ENCODE measurements at regions not wholly inside any gene's neighbourhood (a gene's known extent, or its start where the extent isn't known, plus 50 kb on each side); places are given as distances from the start of the nearest gene placed in this dataset.
"Not testable (repeated sequence)": the region's sequence is repeated elsewhere in the genome, so short reads cannot be mapped to it uniquely, and the experiment has no call there.

DNA sequence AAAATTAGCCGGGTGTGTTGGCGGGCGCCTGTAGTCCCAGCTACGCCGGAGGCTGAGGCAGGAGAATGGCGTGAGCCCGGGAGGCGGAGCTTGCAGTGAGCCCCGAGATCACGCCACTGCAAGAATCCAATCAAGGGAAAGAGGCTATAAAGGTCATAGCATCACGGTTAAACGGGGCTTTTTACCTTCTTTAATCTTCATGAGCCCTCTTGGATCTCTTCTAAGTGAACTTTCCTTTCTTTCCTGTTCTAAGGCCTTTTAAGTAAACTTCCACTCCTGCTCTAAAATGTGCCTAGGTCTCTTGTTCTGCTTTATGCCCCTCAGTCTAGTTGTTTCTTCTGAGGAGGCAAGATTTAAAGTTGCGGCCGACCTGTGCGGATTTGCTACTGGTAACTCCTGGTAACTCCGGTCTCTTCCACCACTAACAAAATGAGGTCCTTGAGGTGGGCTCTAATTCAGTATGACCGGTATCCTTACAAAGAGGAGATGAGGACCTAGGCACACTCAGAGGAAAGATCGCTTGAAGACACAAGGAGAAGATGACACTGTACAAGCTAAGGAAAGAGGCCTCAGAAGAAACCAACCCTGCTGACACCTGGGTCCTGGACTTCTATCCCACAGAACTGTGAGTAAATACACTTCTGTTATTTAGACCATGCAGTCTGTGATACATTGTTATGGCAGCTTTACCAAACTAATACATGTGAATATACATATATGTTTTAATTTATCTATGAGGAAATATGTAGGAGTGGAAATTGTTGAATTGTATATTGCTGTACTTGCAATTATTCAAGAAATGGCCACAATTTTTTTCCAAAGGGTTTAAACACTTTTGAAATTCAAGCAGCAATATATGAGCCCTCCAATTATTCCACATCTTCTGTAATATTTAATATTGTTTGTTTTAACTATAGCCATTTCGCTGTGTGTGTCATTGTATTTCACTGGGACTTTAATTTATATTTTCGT lies 331.5 kb upstream of the CNTNAP2 start:
- Mint-ChIP-seq H3K9me3 (no peaks in the 10 kb centered on the region), H3K36me3 (no peaks in the 10 kb centered on the region), H3K27ac (no peak overlapping the region), H3K27me3 (no peaks in the 10 kb centered on the region), H3K4me1 (no peaks in the 10 kb centered on the region), H3K4me3 (no peak overlapping the region)
- DNase-seq, result no peak

DNA sequence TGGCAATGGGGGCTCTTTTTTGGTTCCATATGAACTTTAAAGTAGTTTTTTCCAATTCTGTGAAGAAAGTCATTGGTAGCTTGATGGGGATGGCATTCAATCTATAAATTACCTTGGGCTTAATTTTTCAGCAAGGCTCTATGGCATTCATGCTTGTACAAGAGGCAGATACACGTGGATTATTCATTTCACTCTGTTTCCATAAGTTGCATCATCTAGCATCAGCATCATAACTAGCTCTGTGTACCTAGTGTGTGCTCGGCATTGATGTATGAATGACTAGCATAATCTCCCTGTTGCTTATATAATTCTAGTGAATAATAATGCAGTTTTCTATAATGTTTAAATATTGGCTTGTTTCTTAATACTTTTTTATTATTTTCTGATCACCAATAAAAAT lies 335.2 kb upstream of the CNTNAP2 start:
- H3K4me1 Mint-ChIP-seq, H3K27ac Mint-ChIP-seq, H3K9me3 Mint-ChIP-seq, DNase-seq, H3K36me3 Mint-ChIP-seq, H3K27me3 Mint-ChIP-seq, H3K4me3 Mint-ChIP-seq: not testable (repeated sequence)

DNA sequence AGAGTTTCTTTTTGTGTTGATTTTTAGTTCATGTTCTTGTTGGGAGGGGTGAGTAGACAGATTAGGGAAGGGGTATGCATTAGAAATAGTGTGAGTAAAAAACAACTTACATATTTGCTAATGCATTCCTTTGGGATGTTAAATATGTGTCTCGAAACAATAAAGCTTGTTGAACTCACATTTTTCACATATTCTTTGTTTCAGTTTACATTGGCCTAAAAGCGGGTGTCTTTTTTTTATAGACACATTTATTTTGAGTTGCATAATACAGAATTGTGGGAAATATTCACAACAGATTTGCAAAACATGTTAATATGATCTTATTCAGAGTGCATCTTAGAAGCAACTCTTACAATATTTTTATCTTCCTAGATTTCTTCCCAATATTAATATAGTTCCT lies 337.5 kb upstream of the CNTNAP2 start:
- no peaks in the 10 kb centered on the region for H3K27me3 Mint-ChIP-seq
- no peak for DNase-seq
- H3K4me3 Mint-ChIP-seq, result no peak overlapping the region
- H3K4me1 Mint-ChIP-seq, result no peaks in the 10 kb centered on the region
- no peak overlapping the region for H3K27ac Mint-ChIP-seq
- H3K36me3 Mint-ChIP-seq, result no peaks in the 10 kb centered on the region
- peaks cover 1% of the 10 kb centered on the region for H3K9me3 Mint-ChIP-seq

DNA sequence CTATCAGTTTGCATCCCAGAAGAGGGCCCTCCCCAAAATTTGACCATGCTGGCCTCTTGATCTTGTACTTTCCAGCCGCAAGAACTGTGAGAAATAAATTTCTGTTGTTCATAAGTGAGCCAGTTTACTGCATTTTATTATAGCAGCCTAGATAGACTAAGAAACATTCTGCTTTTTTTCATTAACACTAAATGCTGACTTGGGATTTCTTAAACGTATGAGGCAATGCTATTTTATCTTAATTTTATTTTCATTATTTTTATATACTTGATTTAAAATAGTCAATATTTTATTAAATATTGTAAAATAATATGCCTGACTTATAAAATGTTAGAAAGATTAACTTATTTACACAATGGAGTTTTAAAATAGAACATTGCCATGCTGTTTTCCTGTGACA lies 341.8 kb upstream of the CNTNAP2 start:
- peaks cover 1% of the 10 kb centered on the region for H3K9me3 Mint-ChIP-seq
- no peaks in the 10 kb centered on the region for H3K36me3 Mint-ChIP-seq
- H3K4me3 Mint-ChIP-seq, result no peak overlapping the region
- H3K27ac Mint-ChIP-seq, result no peak overlapping the region
- H3K27me3 Mint-ChIP-seq, result no peaks in the 10 kb centered on the region
- H3K4me1 Mint-ChIP-seq, result no peaks in the 10 kb centered on the region
- no peak for DNase-seq

DNA sequence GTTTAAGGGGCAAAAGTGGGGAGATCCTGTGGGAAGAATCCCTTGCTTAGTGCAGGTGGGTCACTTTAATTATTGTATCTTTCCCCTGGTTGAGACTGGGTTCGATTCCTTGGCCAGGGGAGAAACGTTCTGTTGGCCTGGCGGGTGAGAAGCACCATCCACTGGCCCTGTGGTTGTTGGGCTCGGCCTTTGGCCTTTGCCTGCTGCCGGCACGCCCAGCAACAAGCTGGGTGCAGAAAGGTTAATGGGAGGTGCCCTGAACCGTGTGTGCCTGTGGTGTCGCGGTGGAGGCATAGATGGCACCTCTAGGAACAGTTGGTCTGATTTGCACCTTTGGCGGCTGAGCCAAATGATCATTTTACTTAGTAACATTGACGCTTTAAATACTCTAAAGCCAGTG lies 363.6 kb upstream of the CNTNAP2 start:
- Mint-ChIP-seq H3K27ac (no peak overlapping the region), H3K4me1 (no peaks in the 10 kb centered on the region), H3K9me3 (no peaks in the 10 kb centered on the region), H3K27me3 (no peaks in the 10 kb centered on the region), H3K36me3 (no peaks in the 10 kb centered on the region), H3K4me3 (no peak overlapping the region)
- DNase-seq, result no peak

DNA sequence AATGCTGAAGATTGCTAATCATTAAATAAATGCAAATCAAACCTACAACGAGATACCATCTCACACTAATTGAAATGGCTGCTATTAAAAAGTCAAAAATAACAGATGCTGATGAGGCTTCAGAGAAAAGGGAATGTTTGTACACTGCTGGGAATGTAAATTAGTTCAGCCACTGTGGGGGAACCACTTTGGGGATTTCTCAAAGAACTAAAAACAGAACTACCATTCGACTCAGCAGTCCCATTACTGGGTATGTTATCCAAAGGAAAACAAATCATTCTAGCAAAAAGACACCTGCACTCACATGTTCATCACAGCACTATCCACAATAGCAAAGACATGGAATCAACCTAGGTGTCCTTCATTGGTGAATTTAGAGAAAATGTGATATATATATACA lies 379.0 kb upstream of the CNTNAP2 start:
- no peaks in the 10 kb centered on the region for H3K36me3 Mint-ChIP-seq
- no peak overlapping the region for H3K27ac Mint-ChIP-seq
- no peak overlapping the region for H3K4me3 Mint-ChIP-seq
- no peaks in the 10 kb centered on the region for H3K4me1 Mint-ChIP-seq
- H3K27me3 Mint-ChIP-seq, result no peaks in the 10 kb centered on the region
- no peak for DNase-seq
- H3K9me3 Mint-ChIP-seq, result no peaks in the 10 kb centered on the region

DNA sequence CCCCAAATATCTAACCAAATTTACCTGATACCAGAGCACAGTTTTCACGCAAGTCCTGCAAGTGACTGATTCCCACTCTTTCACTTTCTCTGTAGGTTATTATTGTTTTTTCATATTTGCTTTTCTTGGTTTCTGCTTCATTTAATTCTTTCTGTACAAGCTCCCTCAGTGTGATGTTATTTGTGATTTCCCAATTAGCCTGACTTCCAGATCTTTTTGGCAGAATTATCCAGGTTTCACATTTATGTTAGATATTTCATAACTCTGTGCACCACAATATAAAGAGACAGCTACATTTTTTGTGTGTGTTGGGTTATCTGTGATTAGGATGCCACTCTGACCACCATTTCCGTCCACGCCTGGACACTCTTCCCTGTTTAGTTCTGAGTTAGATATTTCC lies 381.5 kb upstream of the CNTNAP2 start:
- no peak for DNase-seq
- H3K9me3 Mint-ChIP-seq, result no peaks in the 10 kb centered on the region

DNA sequence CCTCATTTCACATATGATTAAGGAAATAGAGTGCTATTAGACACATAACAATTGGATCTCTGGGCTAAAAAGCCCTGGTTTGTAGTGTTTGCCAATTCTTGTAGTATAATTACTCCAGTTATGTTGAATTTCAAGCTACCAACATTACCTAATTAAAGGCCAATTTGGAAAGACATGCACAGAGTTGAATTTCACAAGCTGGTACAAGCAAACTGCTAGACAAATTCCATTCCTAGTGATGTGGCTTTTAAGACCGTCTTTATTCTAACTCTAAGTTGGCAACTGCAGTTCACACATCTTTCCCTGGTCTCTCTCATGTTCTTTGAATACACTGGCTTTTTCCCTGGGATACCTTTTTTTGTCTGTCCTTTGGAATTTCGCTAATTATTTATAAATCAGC lies 384.1 kb upstream of the CNTNAP2 start:
- DNase-seq, result no peak
- Mint-ChIP-seq H3K4me3 (no peak overlapping the region), H3K9me3 (no peaks in the 10 kb centered on the region), H3K27ac (no peak overlapping the region), H3K27me3 (no peaks in the 10 kb centered on the region), H3K4me1 (no peaks in the 10 kb centered on the region), H3K36me3 (no peaks in the 10 kb centered on the region)

More for the DNA sequence above, 381.5 kb upstream of the CNTNAP2 start:
- no peak overlapping the region for H3K27ac Mint-ChIP-seq
- H3K4me3 Mint-ChIP-seq, result no peak overlapping the region
- H3K36me3 Mint-ChIP-seq, result no peaks in the 10 kb centered on the region
- H3K4me1 Mint-ChIP-seq, result no peaks in the 10 kb centered on the region
- no peaks in the 10 kb centered on the region for H3K27me3 Mint-ChIP-seq

DNA sequence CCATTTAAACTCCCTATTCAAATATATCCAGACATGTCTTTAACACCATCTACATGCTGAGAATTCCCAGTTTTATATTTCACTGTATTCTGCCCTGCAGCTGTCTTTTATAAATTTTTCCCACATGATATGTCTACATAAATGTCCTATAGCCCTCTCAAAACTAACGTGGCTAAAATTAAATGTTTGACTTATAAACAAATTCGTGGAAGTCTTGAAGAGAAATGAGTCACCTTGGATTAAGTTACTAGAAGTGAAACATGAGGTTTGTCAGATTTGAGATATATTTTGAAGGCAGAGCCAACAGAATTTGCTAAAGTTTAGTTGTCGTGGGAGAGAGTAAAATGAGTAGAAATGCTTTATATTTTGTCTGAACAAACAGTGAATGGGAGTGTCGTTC lies 386.9 kb upstream of the CNTNAP2 start:
- Mint-ChIP-seq H3K9me3 (peaks cover 2% of the 10 kb centered on the region), H3K27ac (no peak overlapping the region), H3K4me1 (no peaks in the 10 kb centered on the region), H3K36me3 (no peaks in the 10 kb centered on the region), H3K27me3 (no peaks in the 10 kb centered on the region), H3K4me3 (no peak overlapping the region)
- no peak for DNase-seq

DNA sequence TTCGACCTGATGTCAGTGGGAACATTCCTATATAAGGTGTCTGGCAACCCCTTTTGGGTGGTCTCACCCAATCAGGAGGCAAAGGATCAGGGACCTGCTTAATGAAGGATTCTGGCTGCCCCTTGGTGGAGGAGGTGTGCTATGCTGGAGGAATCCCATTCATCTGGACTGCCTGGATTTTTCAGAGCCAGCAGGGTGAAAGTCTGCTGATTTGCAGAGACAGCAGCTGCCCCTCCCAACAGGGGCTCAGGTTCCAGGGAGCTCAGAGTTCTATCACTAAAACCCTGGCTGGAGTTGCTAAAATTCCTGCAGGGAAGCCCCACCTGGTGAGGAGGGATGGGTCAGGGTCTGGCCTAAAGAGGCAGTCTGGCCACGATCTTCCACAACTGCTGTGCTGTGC lies 398.5 kb upstream of the CNTNAP2 start:
- H3K27me3 Mint-ChIP-seq, result no peaks in the 10 kb centered on the region
- no peaks in the 10 kb centered on the region for H3K9me3 Mint-ChIP-seq
- DNase-seq, result no peak
- no peak overlapping the region for H3K27ac Mint-ChIP-seq
- H3K4me1 Mint-ChIP-seq, result no peaks in the 10 kb centered on the region
- H3K36me3 Mint-ChIP-seq, result no peaks in the 10 kb centered on the region
- H3K4me3 Mint-ChIP-seq, result no peak overlapping the region

DNA sequence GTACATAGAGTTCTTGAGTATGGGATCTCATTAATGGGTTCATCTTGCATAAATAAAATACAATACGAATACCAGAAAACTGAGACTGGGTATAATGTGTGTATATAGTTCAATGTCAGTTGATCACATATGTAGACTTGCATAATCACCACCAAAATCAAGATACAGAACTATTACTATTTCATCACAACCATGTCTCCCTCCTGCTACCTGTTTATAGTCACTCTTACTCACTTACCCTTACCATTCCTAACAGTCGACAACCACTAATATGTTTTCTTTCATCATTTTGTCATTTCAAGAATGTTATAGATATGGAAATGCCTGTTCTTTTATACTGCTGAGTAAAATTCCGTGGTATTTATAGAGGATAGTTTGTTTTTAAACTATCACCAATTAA lies 416.1 kb upstream of the CNTNAP2 start:
- no peak overlapping the region for H3K4me3 Mint-ChIP-seq
- H3K36me3 Mint-ChIP-seq, result no peaks in the 10 kb centered on the region
- no peaks in the 10 kb centered on the region for H3K9me3 Mint-ChIP-seq
- no peaks in the 10 kb centered on the region for H3K4me1 Mint-ChIP-seq
- no peaks in the 10 kb centered on the region for H3K27me3 Mint-ChIP-seq
- H3K27ac Mint-ChIP-seq, result no peak overlapping the region
- DNase-seq, result no peak

DNA sequence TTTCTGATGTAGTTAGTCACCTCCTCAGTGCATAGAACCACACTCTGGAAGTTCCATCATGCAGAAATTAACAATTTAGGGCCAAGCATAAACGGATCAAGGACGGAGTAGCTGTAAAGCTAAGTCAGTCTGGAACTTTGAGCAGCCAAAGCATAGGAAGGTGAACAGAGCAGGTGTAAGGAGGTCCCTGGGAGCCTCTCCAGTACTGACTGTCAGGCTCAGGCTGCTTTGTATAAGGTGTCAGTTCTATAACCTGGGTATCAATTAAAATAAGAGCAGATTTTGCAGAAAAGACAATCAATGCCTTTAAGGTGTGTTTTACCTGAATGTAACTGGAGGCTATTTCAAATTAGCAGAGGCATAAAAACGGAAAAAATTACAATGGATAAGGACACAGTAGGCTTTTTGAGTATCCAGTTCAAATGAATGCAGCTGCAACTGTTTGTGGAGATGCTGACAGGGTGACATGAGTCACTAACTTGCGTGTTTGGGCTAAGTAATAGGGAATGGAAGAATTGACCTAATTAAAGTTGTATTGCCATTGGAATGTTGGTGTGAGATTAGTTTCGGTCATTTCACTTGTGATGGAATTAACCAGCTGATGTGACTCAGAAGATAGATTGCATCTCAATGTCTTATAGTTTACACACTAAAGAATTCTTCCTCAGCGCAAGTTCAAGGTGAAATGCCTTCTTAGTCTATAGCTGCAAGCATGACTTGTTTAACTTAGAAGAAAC lies 417.9 kb upstream of the CNTNAP2 start:
- no peaks in the 10 kb centered on the region for H3K36me3 Mint-ChIP-seq
- H3K27ac Mint-ChIP-seq, result no peak overlapping the region
- no peak overlapping the region for H3K4me3 Mint-ChIP-seq
- DNase-seq, result no peak
- H3K9me3 Mint-ChIP-seq, result no peaks in the 10 kb centered on the region
- H3K27me3 Mint-ChIP-seq, result no peaks in the 10 kb centered on the region
- no peaks in the 10 kb centered on the region for H3K4me1 Mint-ChIP-seq

DNA sequence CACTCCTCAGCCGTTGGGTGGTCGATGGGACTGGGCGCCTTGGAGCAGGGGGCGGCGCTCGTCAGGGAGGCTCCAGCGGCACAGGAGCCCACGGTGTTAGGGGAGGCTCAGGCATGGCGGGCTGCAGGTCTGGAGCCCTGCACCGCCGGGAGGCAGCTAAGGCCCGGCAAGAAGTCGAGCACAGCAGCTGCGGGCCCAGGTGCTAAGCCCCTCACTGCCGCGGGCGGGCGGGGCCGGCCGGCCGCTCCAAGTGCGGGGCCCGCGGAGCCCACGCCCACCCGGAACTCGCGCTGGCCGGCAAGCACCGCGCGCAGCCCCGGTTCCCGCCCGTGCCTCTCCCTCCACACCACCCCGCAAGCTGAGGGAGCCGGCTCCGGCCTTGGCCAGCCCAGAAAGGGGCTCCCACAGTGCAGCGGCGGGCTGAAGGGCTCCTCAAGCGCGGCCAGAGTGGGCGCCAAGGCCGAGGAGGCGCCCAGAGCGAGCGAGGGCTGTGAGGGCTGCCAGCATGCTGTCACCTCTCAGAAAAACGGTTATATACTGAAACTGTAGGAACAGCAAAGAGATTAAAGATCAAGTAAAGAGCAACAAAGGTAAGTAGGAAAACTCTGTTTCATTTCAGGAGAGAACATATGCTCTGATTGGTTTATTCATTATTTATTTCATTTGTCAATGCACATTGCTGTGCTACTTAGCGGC lies 419.0 kb upstream of the CNTNAP2 start:
- H3K36me3 Mint-ChIP-seq, H3K9me3 Mint-ChIP-seq, H3K27ac Mint-ChIP-seq, H3K4me3 Mint-ChIP-seq, H3K27me3 Mint-ChIP-seq, DNase-seq, H3K4me1 Mint-ChIP-seq: not testable (repeated sequence)

DNA sequence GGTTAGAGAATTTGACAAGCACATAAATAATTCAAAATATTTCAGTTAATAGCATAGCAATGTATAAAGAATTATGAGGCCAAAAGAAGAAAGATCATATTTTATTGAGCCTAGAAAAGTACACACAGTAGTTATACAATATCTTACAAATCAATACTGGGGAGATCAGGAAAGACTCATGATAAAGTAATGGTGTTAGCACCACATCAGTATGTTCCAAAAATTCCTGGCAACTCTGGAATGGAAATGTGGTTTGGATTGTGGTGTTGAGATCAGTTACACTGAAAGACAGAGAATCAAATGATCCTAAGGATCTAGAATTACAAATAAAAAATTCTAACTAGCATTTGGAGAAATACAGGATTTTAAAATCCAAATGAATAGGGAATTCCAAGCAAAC lies 420.5 kb upstream of the CNTNAP2 start:
- Mint-ChIP-seq H3K4me1 (no peaks in the 10 kb centered on the region), H3K9me3 (no peaks in the 10 kb centered on the region), H3K4me3 (no peak overlapping the region), H3K27ac (no peak overlapping the region), H3K36me3 (no peaks in the 10 kb centered on the region), H3K27me3 (no peaks in the 10 kb centered on the region)
- no peak for DNase-seq

DNA sequence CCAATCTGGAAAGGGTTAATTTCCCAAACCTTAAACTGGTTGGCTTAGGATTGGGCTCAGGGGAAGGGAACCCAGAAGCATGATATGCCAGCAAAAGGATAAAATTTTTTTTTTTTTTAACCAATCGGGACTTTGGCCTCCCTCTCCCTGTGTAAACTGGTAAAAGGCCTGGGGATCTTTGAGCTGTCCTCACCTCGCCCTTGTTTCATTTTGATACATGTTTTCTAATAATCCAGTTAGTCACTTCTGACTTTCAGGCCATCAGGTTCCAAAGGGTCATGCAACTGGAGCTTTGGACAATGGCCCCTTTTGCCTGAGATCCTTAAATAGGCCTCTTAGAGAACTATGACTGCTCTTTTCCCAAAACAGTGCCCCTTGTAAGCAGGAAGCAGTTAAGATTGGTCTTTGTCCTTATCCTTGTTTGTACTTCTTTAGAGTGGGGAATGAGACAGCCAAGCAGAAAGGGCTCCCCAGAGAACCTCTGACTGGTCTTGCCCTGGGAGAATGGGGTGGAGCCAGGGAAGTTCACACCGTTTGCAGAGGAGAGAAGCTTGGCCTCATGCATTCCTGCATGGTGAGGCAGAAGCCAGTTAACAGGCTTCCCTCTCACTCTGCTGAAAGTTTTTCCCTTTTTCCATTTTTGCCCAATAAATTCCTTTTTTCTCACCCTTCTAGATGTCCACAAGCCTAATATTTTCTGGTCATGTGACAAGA lies 424.2 kb upstream of the CNTNAP2 start:
- Mint-ChIP-seq H3K36me3 (no peaks in the 10 kb centered on the region), H3K27ac (no peak overlapping the region), H3K4me3 (no peak overlapping the region), H3K27me3 (no peaks in the 10 kb centered on the region), H3K4me1 (no peaks in the 10 kb centered on the region), H3K9me3 (peaks cover 2% of the 10 kb centered on the region)
- DNase-seq, result no peak

Measured in activated naive CD8-positive, alpha-beta T cell treated with anti-CD3 and anti-CD28 coated beads for 36 hours (primary cell).